Suprapubic skin (tissue), 3 donors: ENCODE measurements at regions not wholly inside any gene's neighbourhood (a gene's known extent, or its start where the extent isn't known, plus 50 kb on each side); places are given as distances from the start of the nearest gene placed in this dataset.

Experiments used
- CTCF ChIP-seq, 2 donors: fragments of 200-600 bp in 1 of 2; fragments of 450-650 bp in 1 of 2; sonication (generic) in 1 of 2; IDR thresholded peaks; one replicate each; pipeline ENCODE4 v1.5.1; 2016 to 2019; ENCODE audit warnings: antibody characterized with exemption in 2 of 2, mild to moderate bottlenecking in 1 of 2, moderate library complexity in 1 of 2
- EP300 ChIP-seq: sonication (generic); formaldehyde crosslinking; IDR thresholded peaks from one replicate; pipeline ENCODE4 v1.6.1; 2017; ENCODE audit warnings: antibody characterized with exemption

GRCh38 chr22:49618677-49618953 lies 209.1 kb downstream of the BRD1 start:
- TF ChIP-seq EP300 (no peak), CTCF (IDR thresholded peaks at IDR 0.05) (no peak)
